Gastroesophageal sphincter (tissue), 3 donors: ENCODE measurements at regions not wholly inside any gene's neighbourhood (a gene's known extent, or its start where the extent isn't known, plus 50 kb on each side); places are given as distances from the start of the nearest gene placed in this dataset.

Experiments used
- CTCF ChIP-seq, 4 experiments: fragments of 200-600 bp in 2 of 4; fragments of 450-650 bp in 2 of 4; sonication (generic) in 1 of 4; IDR thresholded peaks; one replicate each; pipeline ENCODE4 v1.5.1; 2017 to 2019; ENCODE audit warnings: antibody characterized with exemption in 4 of 4, mild to moderate bottlenecking in 2 of 4, moderate library complexity in 2 of 4
- EP300 ChIP-seq: sonication (generic); formaldehyde crosslinking; IDR thresholded peaks from one replicate; pipeline ENCODE4 v1.6.1; 2017; ENCODE audit warnings: antibody characterized with exemption, mild to moderate bottlenecking
- POLR2A ChIP-seq, 2 donors: fragments of 450-650 bp; IDR thresholded peaks; one replicate each; pipeline ENCODE4 v1.6.1; 2017; ENCODE audit warnings: antibody characterized with exemption in 2 of 2, mild to moderate bottlenecking in 2 of 2, moderate library complexity in 1 of 2
- POLR2AphosphoS5 ChIP-seq: sonication (generic); formaldehyde crosslinking; IDR thresholded peaks from one replicate; pipeline ENCODE4 v1.6.1; 2017; ENCODE audit warnings: antibody characterized with exemption

- TF ChIP-seq CTCF (IDR thresholded peaks at IDR 0.05) (no peak), POLR2AphosphoS5 (no peak), POLR2A (IDR thresholded peaks at IDR 0.05) (no peak), EP300 (no peak)
Observed at GRCh38 chr15:94924971-94925598, 693.7 kb downstream of the MCTP2 start.
